ENCODE measurements at regions not wholly inside any gene's neighbourhood (a gene's known extent, or its start where the extent isn't known, plus 50 kb on each side); places are given as distances from the start of the nearest gene placed in this dataset.

DNA sequence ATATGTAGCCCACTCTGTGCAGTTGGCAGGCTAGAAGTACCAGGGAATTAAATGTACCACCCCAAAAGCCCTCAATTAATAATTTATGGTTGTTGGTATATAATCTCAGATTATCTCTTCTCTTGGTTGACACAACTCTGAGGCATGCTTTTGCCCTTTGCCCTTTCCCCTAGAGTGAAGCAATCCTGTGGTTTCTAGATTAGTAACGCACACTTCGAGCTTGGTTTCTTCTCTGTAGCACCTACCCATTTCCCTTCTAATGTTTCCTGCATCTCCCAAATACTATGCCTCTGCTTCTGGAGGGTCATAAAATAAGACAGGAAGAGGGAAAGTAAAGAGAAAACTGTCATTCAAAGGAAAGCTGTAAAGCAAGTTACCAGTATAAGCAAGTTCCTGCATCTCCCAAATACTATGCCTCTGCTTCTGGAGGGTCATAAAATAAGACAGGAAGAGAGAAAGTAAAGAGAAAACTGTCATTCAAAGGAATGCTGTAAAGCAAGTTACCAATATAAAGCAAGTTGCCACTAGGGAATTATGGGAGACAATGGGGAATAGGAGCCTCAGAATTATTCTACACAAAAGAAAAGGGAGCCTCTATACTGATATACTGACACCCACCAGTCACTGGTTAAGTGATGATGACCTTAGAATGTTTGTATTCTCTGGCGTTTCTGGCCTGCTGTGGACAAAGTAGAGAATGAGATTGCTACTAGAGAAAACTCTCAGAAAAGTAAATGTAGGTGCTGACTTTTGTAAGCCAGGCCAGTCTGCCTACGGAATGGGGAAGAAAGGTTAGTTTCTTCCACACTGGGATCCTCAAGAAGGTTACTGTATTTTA is 862.6 kb upstream of the MAN1A1 start (continued):
- TF ChIP-seq ZMYM4 (CRISPR knock-in tag; IDR thresholded peaks at IDR 0.05) (peak; percentile 57), NBN (conservative IDR thresholded peaks at IDR 0.05) (no peak), NFE2L2 (IDR thresholded peaks at IDR 0.05; ENCODE audit: low read length) (no peak), BORCS8-MEF2B (CRISPR knock-in tag; IDR thresholded peaks at IDR 0.05) (no peak), ZNF124 (CRISPR knock-in tag; IDR thresholded peaks at IDR 0.05) (no peak), MBNL3 (CRISPR knock-in tag; conservative IDR thresholded peaks at IDR 0.05) (no peak), NR2C2 (CRISPR knock-in tag; IDR thresholded peaks at IDR 0.05; ENCODE audit: borderline replicate concordance) (peak; percentile 75), NFIC (IDR thresholded peaks at IDR 0.05; ENCODE audit: low read length) (no peak), MAZ (IDR thresholded peaks at IDR 0.05; ENCODE audit: borderline replicate concordance, low read depth, low read length) (no peak), MAZ (CRISPR knock-in tag; IDR thresholded peaks at IDR 0.05; ENCODE audit: low read depth) (no peak), RARA (CRISPR knock-in tag; IDR thresholded peaks at IDR 0.05) (peak; percentile 46; the same call in 1 of the 2 replicates), ZBTB7B (CRISPR knock-in tag; IDR thresholded peaks at IDR 0.05) (no peak), PHF21A (CRISPR knock-in tag; IDR thresholded peaks at IDR 0.05) (no peak), BRD4 (CRISPR knock-in tag; IDR thresholded peaks at IDR 0.05) (no peak)
- TF ChIP-seq, protein P1, sequence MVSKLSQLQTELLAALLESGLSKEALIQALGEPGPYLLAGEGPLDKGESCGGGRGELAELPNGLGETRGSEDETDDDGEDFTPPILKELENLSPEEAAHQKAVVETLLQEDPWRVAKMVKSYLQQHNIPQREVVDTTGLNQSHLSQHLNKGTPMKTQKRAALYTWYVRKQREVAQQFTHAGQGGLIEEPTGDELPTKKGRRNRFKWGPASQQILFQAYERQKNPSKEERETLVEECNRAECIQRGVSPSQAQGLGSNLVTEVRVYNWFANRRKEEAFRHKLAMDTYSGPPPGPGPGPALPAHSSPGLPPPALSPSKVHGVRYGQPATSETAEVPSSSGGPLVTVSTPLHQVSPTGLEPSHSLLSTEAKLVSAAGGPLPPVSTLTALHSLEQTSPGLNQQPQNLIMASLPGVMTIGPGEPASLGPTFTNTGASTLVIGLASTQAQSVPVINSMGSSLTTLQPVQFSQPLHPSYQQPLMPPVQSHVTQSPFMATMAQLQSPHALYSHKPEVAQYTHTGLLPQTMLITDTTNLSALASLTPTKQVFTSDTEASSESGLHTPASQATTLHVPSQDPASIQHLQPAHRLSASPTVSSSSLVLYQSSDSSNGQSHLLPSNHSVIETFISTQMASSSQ (IDR thresholded peaks at IDR 0.05; ENCODE audit: low read depth) = no peak
- TF ChIP-seq, protein P1 (CRISPR knock-in tag; IDR thresholded peaks at IDR 0.05; ENCODE audit: borderline replicate concordance) = no peak
- TF ChIP-seq, protein P2, sequence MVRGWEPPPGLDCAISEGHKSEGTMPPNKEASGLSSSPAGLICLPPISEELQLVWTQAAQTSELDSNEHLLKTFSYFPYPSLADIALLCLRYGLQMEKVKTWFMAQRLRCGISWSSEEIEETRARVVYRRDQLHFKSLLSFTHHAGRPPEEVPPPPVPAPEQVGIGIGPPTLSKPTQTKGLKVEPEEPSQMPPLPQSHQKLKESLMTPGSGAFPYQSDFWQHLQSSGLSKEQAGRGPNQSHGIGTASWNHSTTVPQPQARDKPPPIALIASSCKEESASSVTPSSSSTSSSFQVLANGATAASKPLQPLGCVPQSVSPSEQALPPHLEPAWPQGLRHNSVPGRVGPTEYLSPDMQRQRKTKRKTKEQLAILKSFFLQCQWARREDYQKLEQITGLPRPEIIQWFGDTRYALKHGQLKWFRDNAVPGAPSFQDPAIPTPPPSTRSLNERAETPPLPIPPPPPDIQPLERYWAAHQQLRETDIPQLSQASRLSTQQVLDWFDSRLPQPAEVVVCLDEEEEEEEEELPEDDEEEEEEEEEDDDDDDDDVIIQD (CRISPR knock-in tag; IDR thresholded peaks at IDR 0.05; ENCODE audit: low read depth) = peak; percentile 62; the same call in 1 of the 2 replicates
- TF ChIP-seq, protein P3, sequence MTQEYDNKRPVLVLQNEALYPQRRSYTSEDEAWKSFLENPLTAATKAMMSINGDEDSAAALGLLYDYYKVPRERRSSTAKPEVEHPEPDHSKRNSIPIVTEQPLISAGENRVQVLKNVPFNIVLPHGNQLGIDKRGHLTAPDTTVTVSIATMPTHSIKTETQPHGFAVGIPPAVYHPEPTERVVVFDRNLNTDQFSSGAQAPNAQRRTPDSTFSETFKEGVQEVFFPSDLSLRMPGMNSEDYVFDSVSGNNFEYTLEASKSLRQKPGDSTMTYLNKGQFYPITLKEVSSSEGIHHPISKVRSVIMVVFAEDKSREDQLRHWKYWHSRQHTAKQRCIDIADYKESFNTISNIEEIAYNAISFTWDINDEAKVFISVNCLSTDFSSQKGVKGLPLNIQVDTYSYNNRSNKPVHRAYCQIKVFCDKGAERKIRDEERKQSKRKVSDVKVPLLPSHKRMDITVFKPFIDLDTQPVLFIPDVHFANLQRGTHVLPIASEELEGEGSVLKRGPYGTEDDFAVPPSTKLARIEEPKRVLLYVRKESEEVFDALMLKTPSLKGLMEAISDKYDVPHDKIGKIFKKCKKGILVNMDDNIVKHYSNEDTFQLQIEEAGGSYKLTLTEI (CRISPR knock-in tag; conservative IDR thresholded peaks at IDR 0.05) = no peak
- TF ChIP-seq, protein P4, sequence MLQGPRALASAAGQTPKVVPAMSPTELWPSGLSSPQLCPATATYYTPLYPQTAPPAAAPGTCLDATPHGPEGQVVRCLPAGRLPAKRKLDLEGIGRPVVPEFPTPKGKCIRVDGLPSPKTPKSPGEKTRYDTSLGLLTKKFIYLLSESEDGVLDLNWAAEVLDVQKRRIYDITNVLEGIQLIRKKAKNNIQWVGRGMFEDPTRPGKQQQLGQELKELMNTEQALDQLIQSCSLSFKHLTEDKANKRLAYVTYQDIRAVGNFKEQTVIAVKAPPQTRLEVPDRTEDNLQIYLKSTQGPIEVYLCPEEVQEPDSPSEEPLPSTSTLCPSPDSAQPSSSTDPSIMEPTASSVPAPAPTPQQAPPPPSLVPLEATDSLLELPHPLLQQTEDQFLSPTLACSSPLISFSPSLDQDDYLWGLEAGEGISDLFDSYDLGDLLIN (CRISPR knock-in tag; IDR thresholded peaks at IDR 0.05; ENCODE audit: borderline replicate concordance) = no peak
- TF ChIP-seq, protein P5, sequence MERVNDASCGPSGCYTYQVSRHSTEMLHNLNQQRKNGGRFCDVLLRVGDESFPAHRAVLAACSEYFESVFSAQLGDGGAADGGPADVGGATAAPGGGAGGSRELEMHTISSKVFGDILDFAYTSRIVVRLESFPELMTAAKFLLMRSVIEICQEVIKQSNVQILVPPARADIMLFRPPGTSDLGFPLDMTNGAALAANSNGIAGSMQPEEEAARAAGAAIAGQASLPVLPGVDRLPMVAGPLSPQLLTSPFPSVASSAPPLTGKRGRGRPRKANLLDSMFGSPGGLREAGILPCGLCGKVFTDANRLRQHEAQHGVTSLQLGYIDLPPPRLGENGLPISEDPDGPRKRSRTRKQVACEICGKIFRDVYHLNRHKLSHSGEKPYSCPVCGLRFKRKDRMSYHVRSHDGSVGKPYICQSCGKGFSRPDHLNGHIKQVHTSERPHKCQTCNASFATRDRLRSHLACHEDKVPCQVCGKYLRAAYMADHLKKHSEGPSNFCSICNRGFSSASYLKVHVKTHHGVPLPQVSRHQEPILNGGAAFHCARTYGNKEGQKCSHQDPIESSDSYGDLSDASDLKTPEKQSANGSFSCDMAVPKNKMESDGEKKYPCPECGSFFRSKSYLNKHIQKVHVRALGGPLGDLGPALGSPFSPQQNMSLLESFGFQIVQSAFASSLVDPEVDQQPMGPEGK (CRISPR knock-in tag; IDR thresholded peaks at IDR 0.05) = no peak
